K562 (cell line): ENCODE measurements at regions not wholly inside any gene's neighbourhood (a gene's known extent, or its start where the extent isn't known, plus 50 kb on each side); places are given as distances from the start of the nearest gene placed in this dataset.

Source experiments
- BMI1 ChIP-seq: fragments of 150-350 bp; IDR thresholded peaks from 2 replicates; pipeline ENCODE4 v1.6.1; 2014; ENCODE audit warnings: low read length
- GTF2A2 ChIP-seq: IDR thresholded peaks from 2 replicates; pipeline ENCODE4 v1.6.1; 2016; ENCODE audit warnings: mild to moderate bottlenecking, missing genetic modification characterization, missing compliant biosample characterization
- HDGF ChIP-seq: fragments of 450-650 bp; IDR thresholded peaks from 2 replicates; pipeline ENCODE4 v1.6.1; 2016
- HLTF ChIP-seq: fragments of 450-650 bp; IDR thresholded peaks from 2 replicates; pipeline ENCODE4 v1.6.1; 2016
- KDM5B ChIP-seq: fragments of 200-600 bp; sonication (generic); IDR thresholded peaks from 2 replicates; pipeline ENCODE4 v1.6.1; 2012; ENCODE audit warnings: low read depth, mild to moderate bottlenecking, moderate library complexity, low read length, control low read depth, inconsistent platforms; ENCODE audit not compliant: insufficient replicate concordance
- KLF6 ChIP-seq: fragments of 250-450 bp; sonication (Bioruptor Pico); IDR thresholded peaks from 2 replicates; pipeline ENCODE4 v1.4.0; 2020; ENCODE audit warnings: mild to moderate bottlenecking, moderate library complexity, borderline replicate concordance
- MAFF ChIP-seq: IDR thresholded peaks from 2 replicates; pipeline ENCODE4 v1.6.1; 2012; ENCODE audit warnings: low read length, improper control_type of control experiment
- MAFG ChIP-seq: fragments of 450-650 bp; conservative IDR thresholded peaks from 2 replicates; pipeline ENCODE4 v1.6.1; 2016; ENCODE audit warnings: missing genetic modification characterization, missing compliant biosample characterization
- NFIX ChIP-seq: fragments of 250-450 bp; sonication (Bioruptor Pico); IDR thresholded peaks from 2 replicates; pipeline ENCODE4 v1.4.0; 2020; ENCODE audit warnings: low read depth, mild to moderate bottlenecking, moderate library complexity
- SMARCB1 ChIP-seq: IDR thresholded peaks from 2 replicates; pipeline ENCODE4 v1.6.1; 2011; ENCODE audit warnings: improper control_type of control experiment, low read depth; ENCODE audit not compliant: insufficient read length
- TAF9B ChIP-seq: fragments of 450-650 bp; IDR thresholded peaks from 2 replicates; pipeline ENCODE4 v1.6.1; 2018; ENCODE audit warnings: mild to moderate bottlenecking; ENCODE audit not compliant: partially characterized antibody
- ZNF224 ChIP-seq: sonication (generic); formaldehyde crosslinking; IDR thresholded peaks from 2 replicates; pipeline ENCODE4 v1.8.0; 2022; ENCODE audit warnings: mild to moderate bottlenecking, missing genetic modification reagents
- ZNF507 ChIP-seq: conservative IDR thresholded peaks from 2 replicates; pipeline ENCODE4 v1.6.1; 2017; ENCODE audit warnings: missing genetic modification characterization, missing compliant biosample characterization
- ZNF644 ChIP-seq: fragments of 200-800 bp; sonication (Bioruptor generic); IDR thresholded peaks from 2 replicates; pipeline ENCODE4 v1.6.1; 2016; ENCODE audit warnings: low read depth, missing genetic modification characterization, missing compliant biosample characterization
- ZSCAN32 ChIP-seq: fragments of 450-650 bp; formaldehyde crosslinking; IDR thresholded peaks from 2 replicates; pipeline ENCODE4 v1.4.0; 2020; ENCODE audit warnings: mild to moderate bottlenecking, moderate library complexity
- TF ChIP-seq, protein P1 (sequence below), 2 experiments: fragments of 450-650 bp in 1 of 2; sonication (generic) in 1 of 2; formaldehyde crosslinking in 1 of 2; IDR thresholded peaks in 1 of 2; conservative IDR thresholded peaks in 1 of 2; 2 replicates each; pipeline versions ENCODE4 v1.6.1 to v1.8.1; 2016 to 2023; ENCODE audit warnings: mild to moderate bottlenecking in 2 of 2, moderate library complexity in 2 of 2, inconsistent platforms in 1 of 2, missing genetic modification reagents in 1 of 2
- TF ChIP-seq, protein P2 (sequence below): sonication (generic); formaldehyde crosslinking; IDR thresholded peaks from 2 replicates; pipeline ENCODE4 v1.5.0; 2020; ENCODE audit warnings: missing genetic modification reagents
- TF ChIP-seq, protein P3 (sequence below): fragments of 450-650 bp; formaldehyde crosslinking; IDR thresholded peaks from 2 replicates; pipeline ENCODE4 v1.4.0; 2020; ENCODE audit warnings: mild to moderate bottlenecking, moderate library complexity
- TF ChIP-seq, protein P4 (sequence below), 2 experiments: fragments of 450-650 bp; IDR thresholded peaks; 2 replicates each; pipeline ENCODE4 v1.6.1; 2016
- TF ChIP-seq, protein P5 (sequence below): fragments of 450-650 bp; IDR thresholded peaks from 2 replicates; pipeline ENCODE4 v1.6.1; 2017; ENCODE audit warnings: antibody characterized with exemption, mild to moderate bottlenecking

DNA sequence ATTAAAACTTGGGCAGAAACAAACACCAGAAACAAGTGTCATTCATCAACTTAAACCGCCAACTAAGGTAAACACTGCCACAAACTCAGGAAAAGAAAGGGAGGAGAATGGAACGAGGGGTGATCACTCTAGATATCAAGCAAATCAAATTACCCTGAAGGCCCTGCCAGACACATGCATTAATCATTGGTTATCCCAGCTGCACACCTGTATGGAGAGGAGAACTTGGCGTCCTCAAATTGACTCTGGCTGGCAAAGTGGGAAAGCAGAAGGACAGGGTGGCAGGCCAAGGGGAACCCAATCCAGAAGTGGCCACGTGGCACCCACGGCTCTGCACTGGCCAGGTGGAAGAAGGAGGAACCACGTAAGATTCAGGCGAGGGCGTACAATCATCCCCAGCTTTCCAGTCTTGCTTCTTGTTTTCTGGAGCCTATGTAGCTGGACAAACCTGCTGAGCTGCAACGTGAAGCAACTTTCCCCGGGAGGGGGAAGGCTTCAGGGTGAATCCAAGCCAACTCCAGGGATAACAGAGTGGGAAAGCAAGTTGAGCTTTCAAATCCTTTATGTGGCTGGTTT is 156.2 kb upstream of the JARID2 start (continued):
- TF ChIP-seq, protein P1, sequence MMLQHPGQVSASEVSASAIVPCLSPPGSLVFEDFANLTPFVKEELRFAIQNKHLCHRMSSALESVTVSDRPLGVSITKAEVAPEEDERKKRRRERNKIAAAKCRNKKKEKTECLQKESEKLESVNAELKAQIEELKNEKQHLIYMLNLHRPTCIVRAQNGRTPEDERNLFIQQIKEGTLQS (IDR thresholded peaks at IDR 0.05) = no peak
- TF ChIP-seq, protein P1 (CRISPR knock-in tag; conservative IDR thresholded peaks at IDR 0.05) = no peak
- no peak for TF ChIP-seq BMI1
- TF ChIP-seq MAFF = no peak
- no peak for TF ChIP-seq KLF6 (CRISPR knock-in tag)
- peak; percentile 16 for TF ChIP-seq TAF9B
- TF ChIP-seq ZNF224 = 0 out of 2 replicates have a peak, but pooled peaks have one; percentile 80
- TF ChIP-seq ZNF644 (tag) = peak; percentile 47; the same call in 1 of the 2 replicates
- TF ChIP-seq ZNF507 = no peak
- TF ChIP-seq, protein P2, sequence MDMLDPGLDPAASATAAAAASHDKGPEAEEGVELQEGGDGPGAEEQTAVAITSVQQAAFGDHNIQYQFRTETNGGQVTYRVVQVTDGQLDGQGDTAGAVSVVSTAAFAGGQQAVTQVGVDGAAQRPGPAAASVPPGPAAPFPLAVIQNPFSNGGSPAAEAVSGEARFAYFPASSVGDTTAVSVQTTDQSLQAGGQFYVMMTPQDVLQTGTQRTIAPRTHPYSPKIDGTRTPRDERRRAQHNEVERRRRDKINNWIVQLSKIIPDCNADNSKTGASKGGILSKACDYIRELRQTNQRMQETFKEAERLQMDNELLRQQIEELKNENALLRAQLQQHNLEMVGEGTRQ = peak; percentile 54; the same call in 1 of the 2 replicates
- TF ChIP-seq MAFG (tag) = peak; percentile 5; the same call in 1 of the 2 replicates
- TF ChIP-seq NFIX (CRISPR knock-in tag) = no peak
- TF ChIP-seq HLTF = 0 out of 2 replicates have a peak, but pooled peaks have one; percentile 31
- TF ChIP-seq, protein P3, sequence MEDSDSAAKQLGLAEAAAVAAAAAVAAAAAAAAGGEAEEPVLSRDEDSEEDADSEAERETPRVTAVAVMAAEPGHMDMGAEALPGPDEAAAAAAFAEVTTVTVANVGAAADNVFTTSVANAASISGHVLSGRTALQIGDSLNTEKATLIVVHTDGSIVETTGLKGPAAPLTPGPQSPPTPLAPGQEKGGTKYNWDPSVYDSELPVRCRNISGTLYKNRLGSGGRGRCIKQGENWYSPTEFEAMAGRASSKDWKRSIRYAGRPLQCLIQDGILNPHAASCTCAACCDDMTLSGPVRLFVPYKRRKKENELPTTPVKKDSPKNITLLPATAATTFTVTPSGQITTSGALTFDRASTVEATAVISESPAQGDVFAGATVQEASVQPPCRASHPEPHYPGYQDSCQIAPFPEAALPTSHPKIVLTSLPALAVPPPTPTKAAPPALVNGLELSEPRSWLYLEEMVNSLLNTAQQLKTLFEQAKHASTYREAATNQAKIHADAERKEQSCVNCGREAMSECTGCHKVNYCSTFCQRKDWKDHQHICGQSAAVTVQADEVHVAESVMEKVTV (CRISPR knock-in tag) = no peak
- TF ChIP-seq, protein P4, sequence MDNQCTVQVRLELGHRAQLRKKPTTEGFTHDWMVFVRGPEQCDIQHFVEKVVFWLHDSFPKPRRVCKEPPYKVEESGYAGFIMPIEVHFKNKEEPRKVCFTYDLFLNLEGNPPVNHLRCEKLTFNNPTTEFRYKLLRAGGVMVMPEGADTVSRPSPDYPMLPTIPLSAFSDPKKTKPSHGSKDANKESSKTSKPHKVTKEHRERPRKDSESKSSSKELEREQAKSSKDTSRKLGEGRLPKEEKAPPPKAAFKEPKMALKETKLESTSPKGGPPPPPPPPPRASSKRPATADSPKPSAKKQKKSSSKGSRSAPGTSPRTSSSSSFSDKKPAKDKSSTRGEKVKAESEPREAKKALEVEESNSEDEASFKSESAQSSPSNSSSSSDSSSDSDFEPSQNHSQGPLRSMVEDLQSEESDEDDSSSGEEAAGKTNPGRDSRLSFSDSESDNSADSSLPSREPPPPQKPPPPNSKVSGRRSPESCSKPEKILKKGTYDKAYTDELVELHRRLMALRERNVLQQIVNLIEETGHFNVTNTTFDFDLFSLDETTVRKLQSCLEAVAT (IDR thresholded peaks at IDR 0.05) = peak; percentile 49 to 74; a peak in 3 of 4 replicates
- TF ChIP-seq, protein P5, sequence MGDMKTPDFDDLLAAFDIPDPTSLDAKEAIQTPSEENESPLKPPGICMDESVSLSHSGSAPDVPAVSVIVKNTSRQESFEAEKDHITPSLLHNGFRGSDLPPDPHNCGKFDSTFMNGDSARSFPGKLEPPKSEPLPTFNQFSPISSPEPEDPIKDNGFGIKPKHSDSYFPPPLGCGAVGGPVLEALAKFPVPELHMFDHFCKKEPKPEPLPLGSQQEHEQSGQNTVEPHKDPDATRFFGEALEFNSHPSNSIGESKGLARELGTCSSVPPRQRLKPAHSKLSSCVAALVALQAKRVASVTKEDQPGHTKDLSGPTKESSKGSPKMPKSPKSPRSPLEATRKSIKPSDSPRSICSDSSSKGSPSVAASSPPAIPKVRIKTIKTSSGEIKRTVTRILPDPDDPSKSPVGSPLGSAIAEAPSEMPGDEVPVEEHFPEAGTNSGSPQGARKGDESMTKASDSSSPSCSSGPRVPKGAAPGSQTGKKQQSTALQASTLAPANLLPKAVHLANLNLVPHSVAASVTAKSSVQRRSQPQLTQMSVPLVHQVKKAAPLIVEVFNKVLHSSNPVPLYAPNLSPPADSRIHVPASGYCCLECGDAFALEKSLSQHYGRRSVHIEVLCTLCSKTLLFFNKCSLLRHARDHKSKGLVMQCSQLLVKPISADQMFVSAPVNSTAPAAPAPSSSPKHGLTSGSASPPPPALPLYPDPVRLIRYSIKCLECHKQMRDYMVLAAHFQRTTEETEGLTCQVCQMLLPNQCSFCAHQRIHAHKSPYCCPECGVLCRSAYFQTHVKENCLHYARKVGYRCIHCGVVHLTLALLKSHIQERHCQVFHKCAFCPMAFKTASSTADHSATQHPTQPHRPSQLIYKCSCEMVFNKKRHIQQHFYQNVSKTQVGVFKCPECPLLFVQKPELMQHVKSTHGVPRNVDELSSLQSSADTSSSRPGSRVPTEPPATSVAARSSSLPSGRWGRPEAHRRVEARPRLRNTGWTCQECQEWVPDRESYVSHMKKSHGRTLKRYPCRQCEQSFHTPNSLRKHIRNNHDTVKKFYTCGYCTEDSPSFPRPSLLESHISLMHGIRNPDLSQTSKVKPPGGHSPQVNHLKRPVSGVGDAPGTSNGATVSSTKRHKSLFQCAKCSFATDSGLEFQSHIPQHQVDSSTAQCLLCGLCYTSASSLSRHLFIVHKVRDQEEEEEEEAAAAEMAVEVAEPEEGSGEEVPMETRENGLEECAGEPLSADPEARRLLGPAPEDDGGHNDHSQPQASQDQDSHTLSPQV = peak; percentile 89
- TF ChIP-seq SMARCB1 = no peak
- TF ChIP-seq GTF2A2 (tag) = 0 out of 2 replicates have a peak, but pooled peaks have one; percentile 12
- 0 out of 2 replicates have a peak, but pooled peaks have one; percentile 63 for TF ChIP-seq HDGF
- TF ChIP-seq ZSCAN32 (CRISPR knock-in tag) = peak; percentile 6; the same call in 1 of the 2 replicates
- TF ChIP-seq KDM5B = peak; percentile 70
